Jurkat, Clone E6-1 (cell line): ENCODE measurements at regions not wholly inside any gene's neighbourhood (a gene's known extent, or its start where the extent isn't known, plus 50 kb on each side); places are given as distances from the start of the nearest gene placed in this dataset.
"Not testable (repeated sequence)": the region's sequence is repeated elsewhere in the genome, so short reads cannot be mapped to it uniquely, and the experiment has no call there.

Experiments
- DNase-seq: peaks from one replicate; pipeline ENCODE4 v3.0.0-alpha.2; 2011; ENCODE audit warnings: low read depth, low spot score
- H3K4me3 ChIP-seq: 2 replicates; pipeline ENCODE4 v1.5.1; 2011; ENCODE audit warnings: mild to moderate bottlenecking, low read length, control low read depth, moderate library complexity

DNA sequence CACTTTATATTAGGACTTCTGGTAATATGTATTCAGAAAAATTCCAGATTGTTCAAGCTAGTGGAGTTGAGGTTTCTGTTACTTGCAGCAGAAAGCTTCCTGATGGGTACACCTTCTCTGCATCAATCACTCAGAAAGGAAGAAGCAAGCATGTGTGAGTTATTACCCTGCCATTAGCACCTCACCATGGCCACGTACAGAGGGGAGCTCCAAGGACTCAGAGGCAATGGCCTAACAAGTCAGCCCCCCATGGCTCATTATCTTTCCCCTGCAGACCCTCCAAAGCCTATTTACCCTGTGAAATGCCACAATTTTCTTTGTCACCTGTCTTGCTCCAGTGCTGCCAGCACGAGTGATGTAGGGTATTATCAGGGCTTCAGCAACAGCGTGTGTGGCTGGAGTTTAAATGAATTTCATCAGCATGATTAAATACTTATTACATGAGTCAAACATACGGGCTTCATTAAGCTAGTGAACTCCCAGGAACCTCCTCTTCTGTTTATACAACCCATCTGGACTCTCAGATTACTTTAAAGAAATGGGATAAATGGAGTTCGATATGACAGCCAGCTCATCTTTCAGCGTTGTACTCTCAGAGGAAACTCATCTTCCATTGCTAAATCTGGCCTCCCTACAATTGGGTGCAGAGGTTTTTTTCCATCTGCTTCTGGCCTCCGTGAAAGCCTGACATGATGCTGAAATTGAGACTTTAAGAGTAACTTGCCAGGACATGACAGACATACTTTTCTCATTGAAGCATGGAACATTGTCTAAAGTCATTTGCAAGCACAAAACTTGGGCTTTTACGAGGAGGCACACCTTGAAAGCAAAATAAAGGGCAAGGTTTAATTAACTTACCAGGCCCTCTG is 135.9 kb downstream of the TMEM30B start:
- DNase-seq = no peak
- no peak overlapping the region for H3K4me3 ChIP-seq

DNA sequence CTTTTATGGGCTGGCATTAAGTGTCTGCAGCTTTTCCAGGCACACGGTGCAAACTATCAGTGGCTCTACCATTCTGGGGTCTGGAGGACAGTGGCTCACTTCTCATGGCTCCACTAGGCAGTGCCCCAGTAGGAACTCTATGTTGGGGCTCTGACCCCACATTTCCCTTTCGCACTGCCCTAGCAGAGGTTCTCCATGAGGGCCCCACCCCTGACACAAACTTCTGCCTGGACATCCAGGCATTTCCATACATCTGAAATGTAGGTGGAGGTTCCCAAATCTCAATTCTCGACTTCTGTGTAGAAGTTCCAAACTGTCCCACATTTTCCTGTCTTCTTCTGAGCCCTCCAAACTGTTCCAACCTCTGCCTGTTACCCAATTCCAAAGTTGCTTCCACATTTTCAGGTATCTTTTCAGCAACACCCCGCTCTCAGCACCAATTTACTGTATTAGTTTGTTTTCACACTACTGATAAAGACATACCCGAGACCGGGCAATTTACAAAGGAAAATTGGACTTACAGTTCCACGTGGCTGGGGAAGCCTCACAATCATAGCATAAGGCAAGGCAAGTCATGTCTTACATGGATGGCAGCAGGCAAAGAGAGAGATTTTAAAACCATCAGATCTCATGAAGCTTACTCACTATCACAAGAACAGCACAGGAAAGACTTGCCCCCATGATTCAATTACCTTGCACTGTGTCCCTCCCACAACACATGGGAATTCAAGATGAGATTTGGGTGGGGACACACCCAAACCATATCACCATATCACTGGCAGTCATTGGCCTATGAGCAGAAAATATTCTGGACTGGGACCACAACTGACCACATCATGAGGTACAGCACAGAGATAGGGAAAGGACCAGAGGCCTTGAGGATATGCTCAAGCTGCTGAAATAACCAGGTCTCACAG is 136.8 kb downstream of the TMEM30B start:
- H3K4me3 ChIP-seq, DNase-seq: not testable (repeated sequence)

- H3K4me3 ChIP-seq = no peak overlapping the region
- DNase-seq = no peak
These were observed 140.3 kb downstream of the TMEM30B start for GRCh38 chr14:61140872-61141271.

GRCh38 chr14:61140271-61140670 is 140.9 kb downstream of the TMEM30B start:
- DNase-seq = no peak
- H3K4me3 ChIP-seq = no peak overlapping the region

DNA sequence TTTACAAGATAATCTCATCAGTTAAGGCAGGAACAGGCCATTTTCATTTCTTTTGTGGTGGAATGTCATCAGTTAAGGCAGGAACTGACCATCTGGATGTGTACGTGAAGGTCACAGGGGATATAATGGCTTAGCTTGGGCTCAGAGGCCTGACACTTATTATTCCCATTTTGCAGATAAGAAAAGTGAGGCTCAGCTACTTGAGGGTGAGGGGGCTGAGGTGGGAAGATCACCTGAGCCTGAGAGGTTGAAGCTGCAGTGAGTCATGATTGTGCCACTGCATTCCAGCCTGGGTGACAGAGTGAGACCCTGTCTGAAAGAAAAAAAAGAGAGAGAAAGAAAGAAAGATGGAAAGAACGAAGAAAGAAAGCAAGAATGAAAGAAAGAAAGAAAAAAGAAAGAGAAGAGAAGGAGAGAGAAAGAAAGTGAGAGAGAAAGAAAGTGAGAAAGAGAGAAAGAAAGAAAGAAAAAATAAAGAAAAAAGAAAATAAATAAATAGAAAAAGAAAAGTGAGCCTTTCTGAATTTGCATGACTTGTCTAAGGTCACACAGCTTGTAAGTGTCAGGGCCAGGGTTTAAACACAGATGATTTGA is 142.0 kb downstream of the TMEM30B start:
- no peak overlapping the region for H3K4me3 ChIP-seq
- no peak for DNase-seq

GRCh38 chr14:61132894-61133293 is 148.2 kb downstream of the TMEM30B start:
- DNase-seq = no peak
- H3K4me3 ChIP-seq = no peak overlapping the region

- H3K4me3 ChIP-seq = no peak overlapping the region
- DNase-seq = no peak
These were observed 148.8 kb downstream of the TMEM30B start for GRCh38 chr14:61132336-61132735.

DNA sequence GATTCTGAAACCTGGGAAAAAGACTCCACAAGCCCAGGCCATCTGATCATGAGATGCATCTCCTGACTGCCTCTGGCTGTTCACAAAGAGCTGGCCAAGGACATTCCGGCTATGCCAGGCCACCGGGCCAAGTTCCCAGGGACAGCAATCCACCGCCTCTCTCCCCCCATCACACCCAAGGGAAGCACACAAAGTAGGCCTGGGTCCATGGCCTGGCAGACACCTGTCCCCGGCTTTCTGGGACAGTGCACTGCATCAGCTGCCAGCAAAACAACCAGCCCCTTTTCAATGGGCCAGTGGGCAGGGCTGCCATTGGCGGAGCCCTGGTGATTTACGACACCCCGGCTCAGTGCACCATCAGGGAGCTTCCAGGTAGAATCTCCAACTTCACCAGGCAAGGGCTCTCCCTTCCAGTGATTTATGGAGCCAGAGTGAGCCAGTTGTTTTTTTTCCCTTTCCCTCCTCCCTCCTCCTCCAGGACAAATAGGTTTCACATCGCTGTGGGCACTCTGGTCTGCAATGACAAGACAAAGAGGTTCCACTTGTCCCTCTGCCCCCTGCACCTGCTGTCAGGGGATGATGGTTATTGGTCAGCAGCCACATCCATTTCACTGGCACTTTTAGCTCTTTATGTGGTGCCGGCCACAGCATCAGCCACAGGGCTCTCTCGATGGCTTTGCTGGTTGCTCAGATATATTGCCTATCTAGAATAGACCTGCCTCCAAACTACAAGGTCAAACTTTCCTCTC is 149.6 kb downstream of the SLC38A6 start:
- H3K4me3 ChIP-seq = no peak overlapping the region
- no peak for DNase-seq

DNA sequence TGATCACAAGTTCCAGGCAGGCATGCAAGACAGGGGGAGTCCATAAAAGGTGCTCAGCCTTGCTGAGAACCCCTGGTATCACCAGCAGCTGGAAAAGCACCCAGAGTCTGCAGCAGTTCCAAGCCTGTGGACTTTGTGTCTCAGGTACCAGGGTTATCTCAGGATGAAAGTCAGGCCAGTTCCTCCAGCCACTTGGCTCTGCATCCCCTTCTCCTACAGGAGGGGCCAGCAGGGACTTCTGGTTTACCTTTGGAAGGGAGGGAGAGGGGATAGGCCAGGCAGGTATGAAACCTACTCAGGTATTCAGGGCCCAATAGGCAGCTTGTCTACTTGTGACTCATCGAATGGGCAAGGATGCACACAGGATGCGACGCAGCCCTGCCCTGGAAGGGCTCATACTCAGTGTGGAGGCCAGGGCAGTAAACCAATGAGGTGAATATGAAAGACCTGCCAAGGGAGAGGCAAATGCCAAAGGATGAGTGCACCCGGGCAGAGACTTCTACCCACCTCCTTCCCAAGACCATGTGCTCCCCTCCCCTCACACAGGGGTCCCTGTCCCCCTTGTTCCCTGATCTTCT is 148.2 kb downstream of the SLC38A6 start:
- no peak overlapping the region for H3K4me3 ChIP-seq
- no peak for DNase-seq

GRCh38 chr14:61128382-61129167 is 147.5 kb downstream of the SLC38A6 start:
- no peak overlapping the region for H3K4me3 ChIP-seq
- peak; percentile 17 for DNase-seq

DNA sequence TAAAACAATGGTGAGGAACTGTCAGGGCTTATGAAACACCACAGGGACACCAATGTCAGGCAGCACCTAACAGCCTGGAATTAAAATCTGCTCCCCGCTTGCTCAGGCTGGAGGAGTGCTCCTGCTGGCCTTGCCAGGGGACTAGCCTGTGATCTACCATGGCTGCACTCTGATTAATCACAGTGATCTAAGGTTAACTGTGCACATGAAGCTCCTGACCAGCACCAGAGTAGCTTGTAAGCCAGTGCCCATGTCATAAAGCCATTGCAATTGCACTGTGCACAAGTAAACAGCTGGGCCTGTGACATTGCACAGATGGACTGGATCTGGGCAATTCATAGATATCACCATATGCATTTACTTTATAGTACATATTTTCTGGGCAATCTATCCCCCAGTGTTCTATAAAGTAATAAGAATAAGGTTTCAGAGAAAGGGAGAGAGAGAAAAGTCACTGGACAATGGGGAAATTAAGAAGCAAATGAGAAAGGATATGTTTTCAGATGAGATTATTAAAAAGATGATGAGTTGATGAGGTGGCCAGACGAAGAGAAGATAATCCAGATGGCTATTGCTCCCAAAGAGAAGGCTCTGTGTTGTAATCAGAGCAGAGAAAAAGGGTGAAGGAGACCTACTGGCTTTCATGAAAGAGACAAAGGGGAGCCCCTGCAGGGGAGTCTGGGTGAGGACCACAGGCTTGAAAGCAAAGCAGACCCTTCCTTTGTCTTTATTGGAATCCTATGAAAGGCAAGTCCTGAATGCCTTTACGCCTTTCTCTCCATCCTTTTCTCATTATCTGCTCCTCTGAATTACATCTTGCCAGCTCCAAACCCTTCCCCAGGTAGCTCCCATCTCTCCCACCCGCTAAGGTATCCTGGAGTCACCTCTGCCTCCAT is 145.8 kb downstream of the SLC38A6 start:
- H3K4me3 ChIP-seq = no peak overlapping the region
- DNase-seq = no peak

DNA sequence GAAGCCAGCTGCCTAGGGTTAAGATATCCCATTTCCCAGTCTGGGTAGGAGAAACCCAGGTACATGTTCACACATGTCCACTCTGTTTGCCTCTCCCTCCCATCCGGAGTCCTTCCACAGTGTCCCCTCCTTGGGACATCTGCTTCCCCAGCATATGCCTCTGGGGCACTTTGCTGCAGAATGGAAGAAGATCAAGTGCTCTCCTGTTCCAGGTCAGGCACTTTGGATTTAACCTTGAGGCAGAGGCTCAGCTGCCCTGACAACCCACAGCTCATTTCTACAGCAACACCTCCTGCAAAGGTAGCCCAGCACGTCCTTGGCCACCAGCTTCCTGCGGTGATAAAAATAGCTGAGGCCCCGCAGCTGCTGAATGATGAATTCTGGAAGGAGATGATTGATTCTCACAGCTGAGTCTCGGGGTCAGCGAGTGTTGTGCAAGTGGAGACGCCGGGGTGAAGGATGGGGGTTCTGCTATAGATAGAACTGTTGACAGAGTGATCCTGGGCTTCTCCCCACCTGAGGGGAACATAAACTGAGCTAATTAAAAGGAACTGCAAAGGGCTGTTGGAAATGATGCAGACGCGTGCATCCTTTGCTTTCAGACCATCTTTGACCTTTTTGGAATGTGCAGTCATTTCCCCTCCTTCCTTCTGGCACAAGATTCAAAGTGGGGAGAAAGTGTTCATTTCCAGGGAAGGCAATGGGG is 145.0 kb downstream of the SLC38A6 start:
- DNase-seq = no peak
- no peak overlapping the region for H3K4me3 ChIP-seq

DNA sequence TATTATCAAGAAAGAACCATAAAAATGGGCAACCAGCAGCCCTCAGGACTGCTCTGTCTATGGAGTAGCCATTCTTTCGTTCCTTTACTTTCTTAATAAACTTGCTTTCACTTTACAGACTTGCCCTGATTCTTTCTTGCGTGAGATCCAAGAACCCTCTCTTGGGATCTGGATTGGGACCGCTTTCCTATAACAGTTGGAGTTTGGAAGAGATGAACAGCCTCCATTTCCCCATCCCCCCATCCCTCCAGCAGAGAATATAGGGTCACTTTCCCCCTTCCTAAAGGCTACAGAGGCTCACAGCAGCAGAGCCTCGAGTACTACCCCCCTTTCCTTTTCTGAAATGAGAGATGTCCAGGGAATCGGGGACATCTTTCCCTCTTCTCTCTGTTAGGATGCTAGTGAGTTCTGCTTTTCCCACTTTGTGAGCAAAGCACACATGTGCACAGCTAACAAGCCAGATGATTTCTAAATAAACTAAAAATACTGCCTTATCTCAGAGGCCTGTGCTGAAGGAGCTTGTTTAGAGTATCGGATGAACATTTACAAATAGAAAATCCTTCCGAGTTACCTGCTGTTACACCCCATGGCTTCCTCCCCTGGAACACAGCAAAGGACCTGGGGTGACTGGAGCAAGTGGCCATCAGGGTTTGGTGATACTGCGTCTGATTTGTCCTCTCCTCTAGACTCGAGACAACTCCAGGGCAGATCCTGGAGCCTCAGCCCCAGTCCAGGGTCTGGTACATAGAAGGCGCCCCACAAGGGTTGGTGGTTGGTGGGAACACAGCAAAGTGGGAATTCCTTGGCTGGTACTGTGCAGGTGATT is 144.2 kb downstream of the SLC38A6 start:
- H3K4me3 ChIP-seq = no peak overlapping the region
- DNase-seq = no peak

DNA sequence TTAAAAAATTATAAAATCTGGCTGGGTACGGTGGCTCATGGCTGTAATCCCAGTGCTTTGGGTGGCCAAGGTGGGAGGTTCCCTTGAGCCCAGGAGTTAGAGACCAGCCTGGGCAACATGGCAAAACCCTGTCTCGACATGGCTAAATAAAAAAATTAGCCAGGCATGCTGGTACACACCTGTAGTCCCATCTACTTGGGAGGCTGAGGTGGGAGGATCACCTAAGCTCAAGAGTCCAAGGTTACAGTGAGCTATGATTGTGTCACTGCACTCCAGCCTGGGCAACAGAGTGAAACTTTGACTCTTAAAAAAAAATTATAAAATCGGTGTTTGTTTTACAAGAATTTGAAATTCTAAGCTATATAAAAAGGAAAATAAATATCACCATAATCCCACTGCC is 141.8 kb downstream of the SLC38A6 start:
- DNase-seq = no peak
- no peak overlapping the region for H3K4me3 ChIP-seq

- no peak overlapping the region for H3K4me3 ChIP-seq
- DNase-seq = no peak
These were observed 140.3 kb downstream of the SLC38A6 start for GRCh38 chr14:61121355-61121787.

DNA sequence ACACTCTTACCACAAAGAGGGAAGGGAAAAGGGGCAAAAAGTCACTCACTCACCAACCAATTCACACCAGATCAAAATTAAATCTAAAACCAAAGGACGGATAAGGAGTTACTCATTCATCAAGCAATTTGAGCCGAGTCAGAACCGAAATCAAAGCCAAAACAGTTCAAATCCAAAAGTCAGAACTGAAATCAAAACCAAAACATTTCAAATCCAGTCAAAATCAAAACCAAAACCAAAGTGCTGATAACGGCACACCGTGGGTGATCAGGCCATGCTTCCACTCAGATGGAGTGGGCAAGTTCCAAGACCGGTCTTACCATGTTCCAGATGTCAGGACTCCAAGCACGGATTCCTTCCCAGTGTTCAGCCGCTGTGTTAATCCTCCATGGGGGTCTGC is 139.5 kb downstream of the SLC38A6 start:
- DNase-seq = no peak
- H3K4me3 ChIP-seq = no peak overlapping the region
